Kidney glomerular epithelial cell (primary cell): ENCODE measurements at regions not wholly inside any gene's neighbourhood (a gene's known extent, or its start where the extent isn't known, plus 50 kb on each side); places are given as distances from the start of the nearest gene placed in this dataset.
"Not testable (repeated sequence)": the region's sequence is repeated elsewhere in the genome, so short reads cannot be mapped to it uniquely, and the experiment has no call there.

Experiments used
- DNase-seq: peaks from one replicate; lab custom pipeline; 2025; lab: John Stamatoyannopoulos, UW

DNA sequence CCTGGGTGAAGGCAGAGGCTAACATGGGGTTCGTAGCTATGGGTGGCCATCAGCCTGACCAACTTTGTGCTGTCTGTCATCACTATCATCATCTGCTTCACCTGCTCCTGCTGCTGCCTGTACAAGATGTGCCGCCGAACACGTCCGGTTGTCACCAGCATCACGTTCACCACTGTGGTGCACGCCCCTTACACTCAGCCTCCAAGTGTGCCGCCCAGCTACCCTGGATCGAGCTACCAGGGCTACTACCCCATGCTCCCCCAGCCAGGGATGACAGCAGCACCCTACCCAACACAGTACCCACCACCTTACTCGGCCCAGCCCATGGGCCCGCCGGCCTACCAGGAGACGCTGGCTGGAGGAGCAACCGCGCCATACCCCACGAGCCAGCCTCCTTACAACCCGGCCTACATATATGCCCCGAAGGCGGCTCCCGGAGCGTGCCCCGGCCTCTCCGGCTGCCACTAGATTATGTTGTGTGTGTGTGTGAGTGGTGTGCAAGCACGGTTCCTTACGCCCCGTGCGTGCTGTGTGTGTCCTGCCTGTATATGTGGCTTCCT, 213.4 kb upstream of the XIST start:
- no peak for DNase-seq

DNA sequence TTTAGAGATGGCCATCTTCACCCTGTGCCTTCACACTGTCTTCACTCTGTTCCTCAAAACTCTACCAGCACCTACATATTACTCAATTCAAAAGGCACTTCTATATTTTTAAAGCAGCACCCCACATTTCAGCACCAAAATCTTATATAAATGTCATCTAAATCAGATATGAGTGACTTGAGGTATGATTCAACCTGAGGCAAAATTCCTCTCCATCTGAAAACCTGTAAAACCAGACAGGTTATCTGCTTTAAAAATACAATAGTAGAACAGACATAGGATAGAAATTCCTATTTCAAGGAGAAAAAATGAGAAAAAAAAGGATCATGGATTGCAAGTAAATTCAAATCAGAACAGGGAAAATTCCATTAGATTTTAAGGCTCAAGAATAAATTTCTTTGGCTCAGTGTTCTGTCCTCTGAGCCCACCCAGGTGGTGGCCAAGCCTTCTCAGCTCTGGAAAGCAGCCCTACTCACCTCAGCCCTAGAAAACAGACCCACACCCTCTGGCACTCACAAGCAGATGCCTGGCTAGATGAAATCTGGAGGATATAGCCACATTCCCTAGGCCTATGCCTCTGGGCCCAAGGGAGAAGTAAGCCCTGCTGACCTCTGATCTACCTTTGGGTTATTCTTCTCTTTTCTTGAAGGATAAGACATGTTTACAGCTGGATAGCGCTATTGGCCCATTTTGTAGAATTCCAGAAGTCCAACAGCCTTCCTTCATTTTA, 211.1 kb upstream of the XIST start:
- no peak for DNase-seq

DNA sequence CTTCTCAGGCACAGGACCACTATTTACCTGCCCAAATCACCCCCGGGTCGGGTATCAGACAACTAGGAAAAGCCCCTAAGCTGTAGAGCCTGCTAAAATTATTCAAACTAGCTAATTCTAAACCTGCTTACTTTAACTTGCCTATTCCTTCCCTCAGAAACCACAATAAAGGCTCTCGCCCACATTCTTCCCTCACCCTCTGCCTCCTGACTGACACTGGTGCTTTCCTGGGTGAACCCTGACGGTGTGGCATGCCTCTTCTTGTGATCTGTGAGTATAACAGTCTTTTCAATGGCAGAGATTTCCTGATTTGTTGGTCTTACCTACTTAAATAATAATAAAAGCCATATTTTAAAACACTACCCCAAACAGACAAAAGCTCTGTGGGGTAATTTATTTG, 209.4 kb upstream of the XIST start:
- no peak for DNase-seq

DNA sequence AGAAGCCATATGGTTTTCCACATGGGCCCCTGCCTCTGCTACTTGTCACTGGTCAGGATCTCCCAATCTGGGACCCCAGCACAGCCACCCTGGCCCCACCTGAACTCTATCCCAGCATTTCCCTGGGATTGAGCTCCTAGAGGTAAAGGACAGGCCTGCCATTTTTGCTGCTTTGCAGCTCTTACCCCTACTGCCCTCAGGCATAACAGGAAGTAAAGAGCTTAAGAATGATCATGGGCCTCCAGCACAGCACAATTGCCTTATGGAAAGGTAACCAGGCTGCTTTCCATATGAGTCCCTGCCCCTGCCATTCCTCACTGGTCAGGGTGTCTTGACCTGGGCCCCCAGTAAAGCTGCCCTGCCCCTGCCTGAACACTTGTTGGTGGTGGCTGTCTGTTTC, 196.6 kb upstream of the XIST start:
- DNase-seq = no peak

DNA sequence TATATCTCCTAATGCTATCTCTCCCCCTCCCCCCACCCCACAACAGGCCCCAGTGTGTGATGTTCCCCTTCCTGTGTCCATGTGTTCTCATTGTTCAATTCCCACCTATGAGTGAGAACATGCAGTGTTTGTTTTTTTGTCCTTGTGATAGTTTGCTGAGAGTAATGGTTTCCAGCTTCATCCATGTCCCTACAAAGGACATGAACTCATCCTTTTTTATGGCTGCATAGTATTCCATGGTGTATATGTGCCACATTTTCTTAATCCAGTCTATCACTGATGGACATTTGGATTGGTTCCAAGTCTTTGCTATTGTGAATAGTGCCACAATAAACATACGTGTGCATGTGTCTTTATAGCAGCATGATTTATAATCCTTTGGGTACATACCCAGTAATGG, 181.6 kb upstream of the XIST start:
- DNase-seq = not testable (repeated sequence)

DNA sequence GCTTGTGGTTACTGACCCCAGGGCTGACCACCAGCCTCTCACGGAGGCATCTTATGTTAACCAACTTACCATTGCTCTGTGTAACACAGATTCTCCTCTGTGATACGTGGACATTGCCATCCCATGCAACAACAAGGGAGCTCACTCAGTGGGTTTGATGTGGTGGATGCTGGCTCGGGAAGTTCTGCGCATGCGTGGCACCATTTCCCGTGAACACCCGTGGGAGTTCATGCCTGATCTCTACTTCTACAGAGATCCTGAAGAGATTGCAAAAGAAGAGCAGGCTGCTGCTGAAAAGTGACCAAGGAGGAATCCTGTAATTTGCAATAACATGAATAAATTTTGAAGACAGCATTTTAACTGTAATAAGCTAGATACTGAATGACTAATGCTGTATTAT, 179.0 kb upstream of the XIST start:
- DNase-seq = not testable (repeated sequence)

DNA sequence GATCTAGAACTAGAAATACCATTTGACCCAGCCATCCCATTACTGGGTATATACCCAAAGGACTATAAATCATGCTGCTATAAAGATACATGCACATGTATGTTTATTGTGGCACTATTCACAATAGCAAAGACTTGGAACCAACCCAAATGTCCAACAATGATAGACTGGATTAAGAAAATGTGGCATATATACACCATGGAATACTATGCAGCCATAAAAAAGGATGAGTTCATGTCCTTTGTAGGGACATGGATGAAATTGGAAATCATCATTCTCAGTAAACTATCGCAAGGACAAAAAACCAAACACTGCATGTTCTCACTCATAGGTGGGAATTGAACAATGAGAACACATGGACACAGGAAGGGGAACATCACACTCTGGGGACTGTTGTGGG, 178.3 kb upstream of the XIST start:
- not testable (repeated sequence) for DNase-seq

DNA sequence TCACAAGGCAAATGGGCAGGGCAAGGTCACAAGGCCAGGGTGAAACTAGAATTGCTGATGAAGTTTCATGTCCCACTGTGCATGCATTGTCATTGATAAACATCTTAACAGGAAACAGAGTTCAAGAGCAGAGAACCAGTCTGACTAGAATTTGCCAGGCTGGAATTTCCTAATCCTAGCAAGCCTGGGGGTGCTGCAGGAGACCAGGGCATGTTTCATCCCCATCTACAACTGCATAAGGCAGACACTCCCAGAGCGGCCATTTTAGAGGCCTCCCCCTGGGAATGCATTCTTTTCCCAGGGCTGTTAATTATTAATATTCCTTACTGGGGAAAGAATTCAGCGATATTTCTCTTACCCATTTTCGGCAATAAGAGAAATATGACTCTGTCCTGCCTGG, 172.6 kb upstream of the XIST start:
- not testable (repeated sequence) for DNase-seq

DNA sequence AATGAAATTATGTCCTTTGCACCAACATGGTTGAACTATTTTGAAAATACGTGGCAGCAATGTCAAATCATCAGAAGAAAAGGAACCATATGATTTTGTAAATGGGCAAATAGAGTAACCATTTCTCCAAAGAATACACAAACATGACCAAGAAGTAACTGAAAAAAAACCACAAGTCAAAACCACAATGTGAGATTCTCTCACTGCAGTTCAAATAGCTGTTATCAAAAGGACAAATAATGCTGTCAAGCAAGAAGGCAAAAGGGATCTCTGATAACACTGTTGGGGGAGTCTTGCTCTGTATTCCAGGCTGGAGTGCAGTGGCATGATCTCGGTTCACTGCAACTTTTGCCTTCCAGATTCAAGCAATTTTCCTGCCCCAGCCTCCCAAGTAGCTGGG, 170.7 kb upstream of the XIST start:
- no peak for DNase-seq

DNA sequence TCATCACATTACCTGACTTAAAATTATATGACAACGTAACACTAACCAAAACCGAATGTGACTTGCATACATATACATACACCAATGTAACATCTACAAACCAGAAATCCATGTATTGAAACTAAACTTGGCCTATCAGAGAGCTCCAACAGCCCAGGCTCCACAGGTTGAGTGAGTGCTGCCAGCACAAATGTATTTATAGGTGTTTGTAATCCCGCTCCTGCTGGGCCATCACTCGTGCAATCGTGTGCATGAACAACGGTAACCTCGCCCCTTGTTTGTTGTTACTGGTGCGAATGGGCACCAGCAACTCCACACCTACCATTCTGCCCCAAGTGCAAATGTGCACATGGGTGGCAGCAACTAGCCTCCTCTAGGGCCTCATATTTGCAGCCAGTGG, 165.7 kb upstream of the XIST start:
- DNase-seq = no peak

DNA sequence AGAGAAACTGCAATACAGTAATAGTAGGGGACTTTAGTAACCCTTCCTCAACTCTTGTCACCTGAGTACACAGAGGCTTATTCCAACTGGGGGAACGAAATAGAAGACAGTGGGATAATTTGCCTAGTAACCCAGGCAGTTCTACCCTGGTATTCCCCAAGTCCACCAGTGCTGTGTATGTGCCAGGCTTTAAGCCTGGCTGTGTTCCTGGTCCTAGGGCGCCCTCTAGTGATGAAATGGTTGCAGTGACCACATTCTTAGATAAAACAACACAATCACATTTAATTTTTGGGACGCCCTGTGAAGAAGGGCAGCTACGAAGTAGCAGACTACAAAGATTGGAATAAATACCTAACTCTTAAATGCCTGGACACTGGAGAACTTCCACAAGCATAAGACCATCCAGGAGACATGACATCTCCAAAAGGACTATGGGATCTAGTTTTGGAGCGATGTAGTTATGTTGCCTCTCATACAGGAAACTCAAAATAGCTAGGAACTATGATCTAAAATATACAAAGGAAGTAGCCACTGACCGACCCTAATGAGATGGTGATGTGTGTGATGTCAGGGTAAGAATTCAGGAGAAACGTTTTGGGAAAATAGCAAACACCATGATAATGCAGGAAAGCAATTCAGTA, 163.0 kb upstream of the XIST start:
- peak; percentile 34 for DNase-seq

DNA sequence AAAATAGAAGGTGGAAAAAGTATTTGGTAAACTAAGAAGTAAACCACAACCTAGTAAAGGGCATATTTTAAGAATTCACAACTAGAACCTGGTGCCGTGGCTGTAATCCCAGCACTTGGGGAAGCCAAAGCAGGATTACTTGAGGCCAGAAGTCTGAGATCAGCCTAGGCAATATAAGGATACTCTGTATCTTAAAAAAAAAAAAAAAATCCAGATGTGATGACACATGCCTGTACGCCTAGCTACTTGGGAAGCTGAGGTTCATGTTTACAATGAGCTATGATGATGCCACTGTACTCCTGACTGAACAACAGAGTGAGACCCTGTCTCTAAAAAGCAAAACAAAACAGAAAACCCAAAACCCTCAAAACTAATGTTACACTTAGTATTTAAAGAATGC, 156.5 kb upstream of the XIST start:
- DNase-seq = no peak

DNA sequence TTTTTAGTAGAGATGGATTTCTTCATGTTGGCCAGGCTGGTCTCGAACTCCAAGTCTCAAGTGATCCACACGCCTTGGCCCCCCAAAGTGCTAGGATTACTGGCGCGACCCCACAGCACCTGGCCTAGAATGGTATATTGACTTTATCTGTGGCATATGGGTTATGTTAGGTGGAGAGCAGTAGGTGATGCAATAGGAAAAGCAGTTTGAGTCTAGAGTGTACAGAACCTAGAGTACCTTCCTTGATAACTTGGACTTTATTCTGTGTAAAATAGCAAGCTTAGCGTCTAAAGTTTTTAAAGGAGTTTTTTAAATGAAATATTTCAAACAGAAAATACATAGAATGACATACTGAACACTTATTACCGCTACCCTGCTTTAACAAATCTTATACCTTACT, 139.5 kb upstream of the XIST start:
- DNase-seq = no peak

DNA sequence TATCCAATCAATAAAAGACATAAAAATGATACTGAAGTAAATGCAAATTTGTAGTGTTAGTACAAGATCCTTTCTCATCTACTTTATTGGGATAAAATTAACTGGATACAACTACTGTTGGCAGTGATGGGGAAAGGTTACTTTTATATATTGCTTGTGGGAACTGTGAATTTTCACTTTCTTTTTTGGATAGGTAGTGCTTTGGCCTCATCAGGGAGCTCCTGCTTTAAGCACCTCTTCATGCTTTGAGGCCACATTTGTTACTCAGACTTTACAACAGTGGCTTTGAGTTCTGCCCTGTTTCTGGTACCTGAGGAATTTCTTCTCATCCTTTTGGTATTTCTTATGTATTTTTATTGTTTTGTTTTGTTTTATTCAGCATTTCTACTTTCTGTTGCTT, 134.7 kb upstream of the XIST start:
- DNase-seq = no peak

DNA sequence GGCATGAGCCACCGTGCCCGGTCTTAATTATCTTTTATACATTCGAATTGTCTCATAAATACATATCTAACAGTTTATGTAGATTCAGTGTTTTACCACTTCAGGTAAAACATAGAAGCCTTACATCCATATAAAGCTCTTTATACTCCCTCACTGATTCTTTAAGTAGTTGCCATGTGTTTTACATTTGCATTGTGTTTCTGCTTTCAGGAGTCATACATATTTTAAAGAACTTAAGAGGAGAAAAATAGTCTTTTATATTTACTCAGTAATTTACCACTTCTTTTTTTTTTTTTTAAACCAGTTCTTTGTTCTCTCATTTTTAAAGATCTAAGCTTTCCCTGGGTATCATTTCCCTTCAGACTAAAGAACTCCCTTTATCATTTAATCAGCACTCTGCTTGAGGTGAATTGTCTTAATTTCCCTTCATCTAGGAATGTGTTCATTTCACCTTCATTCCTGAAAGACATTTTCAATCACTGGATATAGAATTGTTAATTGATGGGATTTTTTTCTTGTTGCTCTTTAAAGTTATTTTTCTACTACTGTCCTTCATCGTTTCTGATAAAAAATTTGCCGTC, 127.1 kb upstream of the XIST start:
- no peak for DNase-seq

DNA sequence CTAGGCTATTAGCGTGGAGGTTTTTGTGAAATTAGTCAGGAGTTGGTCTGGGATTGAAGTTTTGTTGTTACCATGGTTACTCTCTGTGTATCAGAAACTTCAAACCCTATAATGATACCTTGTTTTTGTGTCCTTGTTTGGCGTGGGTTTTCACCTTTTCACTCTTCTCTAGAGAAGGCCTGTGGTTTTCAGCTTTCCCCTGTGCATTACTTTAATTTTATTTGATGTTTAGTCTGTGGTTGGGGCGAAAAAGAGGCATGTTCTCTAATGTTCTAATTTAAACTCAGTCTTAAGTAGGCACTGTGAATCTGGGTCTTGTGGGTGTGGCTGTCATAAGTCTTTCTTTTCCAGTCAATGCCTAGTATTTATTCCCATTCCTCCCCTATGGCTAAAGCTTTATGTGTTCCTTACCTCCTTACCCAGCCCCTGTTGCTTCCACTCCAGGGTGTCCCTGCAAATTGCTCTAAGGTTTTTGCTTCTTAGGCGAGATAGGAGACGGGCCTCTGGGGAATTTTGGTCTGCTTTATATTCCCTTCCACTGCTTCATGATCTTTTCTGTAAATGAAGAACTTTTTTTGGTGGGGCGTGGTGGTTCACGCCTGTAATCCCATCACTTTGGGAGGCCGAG, 125.1 kb upstream of the XIST start:
- no peak for DNase-seq

DNA sequence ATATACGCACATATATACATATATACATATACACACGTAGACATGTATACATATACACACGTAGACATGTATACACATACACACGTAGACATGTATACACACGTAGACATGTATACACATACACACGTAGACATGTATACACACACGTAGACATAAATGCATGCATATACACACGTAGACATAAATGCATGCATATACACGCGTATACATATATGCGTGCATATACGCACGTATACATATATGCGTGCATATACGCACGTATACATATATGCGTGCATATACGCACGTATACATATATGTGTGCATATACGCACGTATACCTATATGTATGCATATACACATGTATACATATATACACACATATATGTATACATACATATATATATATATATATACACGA, 114.9 kb upstream of the XIST start:
- not testable (repeated sequence) for DNase-seq

DNA sequence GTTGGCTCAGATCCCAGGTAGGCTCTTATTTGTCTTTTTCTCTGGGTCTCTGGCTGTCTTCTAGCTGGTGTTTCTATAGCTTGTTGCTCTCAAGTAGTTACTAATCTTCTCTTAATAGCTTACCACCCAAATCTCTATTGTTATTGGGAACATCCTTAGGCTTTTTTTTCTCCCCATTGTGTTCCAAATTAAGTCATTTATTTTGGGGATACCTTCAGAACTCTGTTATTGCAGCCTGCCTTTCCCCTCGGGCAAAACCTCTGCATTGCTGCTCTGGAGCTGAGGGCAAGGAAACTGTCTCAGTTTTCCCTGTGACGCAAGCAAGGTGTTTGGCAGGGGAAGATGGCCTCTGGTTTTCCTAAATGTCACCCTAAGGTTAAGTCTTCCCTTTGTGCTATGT, 113.3 kb upstream of the XIST start:
- no peak for DNase-seq

DNA sequence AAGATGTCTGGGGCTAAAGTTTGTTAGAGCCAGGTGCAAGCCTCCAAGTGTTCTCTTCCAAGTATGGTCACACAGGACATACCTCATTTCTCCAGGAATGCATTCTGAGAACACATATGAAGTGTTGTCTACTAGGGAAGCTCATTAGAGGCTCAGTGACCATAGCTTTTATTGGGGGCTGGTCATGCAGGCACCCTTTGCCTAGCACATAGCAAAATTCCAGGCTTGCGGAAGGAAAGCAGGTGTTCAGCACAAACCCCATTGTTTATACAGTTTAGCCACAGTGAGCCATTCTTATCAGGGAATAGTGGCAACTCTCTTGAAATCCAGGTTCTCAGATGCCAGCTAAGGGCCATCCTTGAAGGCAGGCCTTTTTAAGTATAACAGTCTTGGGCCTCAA, 112.1 kb upstream of the XIST start:
- DNase-seq = no peak

DNA sequence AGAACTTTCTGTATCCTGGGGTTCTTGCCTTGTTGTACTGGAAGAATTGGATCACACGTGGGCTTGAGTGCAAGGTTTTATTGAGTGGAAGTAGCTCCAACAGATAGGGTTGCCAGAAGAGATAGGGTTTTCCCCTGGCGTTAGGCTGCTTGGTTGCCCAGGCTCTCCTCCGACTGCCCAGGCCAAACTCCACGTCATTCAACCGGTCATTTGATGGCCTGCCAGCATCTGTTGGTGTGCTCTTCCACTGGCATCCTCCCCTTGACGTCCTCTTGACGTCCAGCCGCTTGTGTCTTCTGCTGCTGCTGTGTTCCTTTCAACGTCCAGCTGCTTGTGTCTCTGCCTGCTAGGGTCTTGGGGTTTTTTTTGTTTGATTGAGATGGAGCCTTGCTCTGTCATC, 111.2 kb upstream of the XIST start:
- DNase-seq = no peak

DNA sequence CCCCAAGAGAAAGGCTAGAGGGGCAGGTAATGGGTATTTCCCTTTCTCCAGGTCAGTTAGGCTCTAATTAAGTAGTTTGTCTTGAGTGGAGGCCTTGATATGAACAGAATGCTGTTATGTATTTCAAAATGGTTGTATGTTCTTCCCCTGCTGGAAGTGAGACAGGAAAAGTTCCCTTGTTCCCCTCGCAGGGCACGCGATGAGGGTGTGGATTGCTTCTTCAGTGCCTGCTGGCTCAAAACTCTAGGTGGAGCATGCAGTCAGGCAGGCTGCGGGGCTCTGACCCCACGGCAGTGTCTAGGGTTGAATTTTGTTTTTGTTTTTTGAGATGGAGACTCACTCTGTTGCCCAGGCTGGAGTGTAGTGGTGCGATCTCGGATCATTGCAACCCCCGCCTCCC, 110.4 kb upstream of the XIST start:
- no peak for DNase-seq

DNA sequence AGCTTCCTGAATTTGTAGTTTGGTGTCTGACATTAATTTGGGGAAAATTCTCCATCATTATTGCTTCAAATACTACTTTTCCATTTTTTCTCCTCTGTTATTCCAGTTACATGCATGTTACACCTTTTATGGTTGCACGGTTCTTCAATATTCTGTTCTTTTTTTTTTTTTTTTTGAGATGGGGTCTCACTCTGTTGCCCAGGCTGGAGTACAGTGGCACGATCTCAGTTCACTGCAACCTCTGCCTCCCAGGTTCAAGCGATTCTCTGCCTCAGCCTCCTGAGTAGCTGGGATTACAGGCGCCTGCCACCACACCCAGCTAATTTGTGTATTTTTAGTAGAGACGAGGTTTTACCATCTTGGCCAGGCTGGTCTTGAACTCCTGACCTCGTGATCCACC, 109.4 kb upstream of the XIST start:
- not testable (repeated sequence) for DNase-seq

DNA sequence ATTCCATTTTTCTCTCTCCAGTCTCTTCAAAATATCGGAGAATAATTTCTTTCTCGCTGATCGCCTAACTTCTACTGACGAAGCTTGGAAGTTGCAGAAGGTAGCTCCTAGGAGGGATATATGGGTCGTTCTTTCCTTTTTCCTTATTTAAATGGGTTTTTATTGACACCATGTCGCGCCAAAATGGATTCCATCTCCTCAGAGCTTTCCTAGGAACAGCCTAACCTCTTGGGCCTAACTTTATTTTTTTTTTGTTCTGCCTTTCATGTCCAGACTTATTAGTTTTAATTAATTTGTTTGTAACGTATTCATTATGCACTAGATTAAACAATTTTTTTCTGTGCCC, 92.0 kb upstream of the XIST start:
- no peak for DNase-seq
